ENCODE measurements at regions not wholly inside any gene's neighbourhood (a gene's known extent, or its start where the extent isn't known, plus 50 kb on each side); places are given as distances from the start of the nearest gene placed in this dataset.

GRCh38 chr9:89928521-89929275, 323.9 kb downstream of the GADD45G start:
- Histone ChIP-seq H3K4me1 (no peaks in the 10 kb centered on the region; the same call in 1 of the 2 replicates), H3K4me3 (ENCODE audit: low read depth, low read length) (no peak overlapping the region), H3K27me3 (no peaks in the 10 kb centered on the region), H3K36me3 (no peaks in the 10 kb centered on the region), H3K9me3 (no peaks in the 10 kb centered on the region)
- TF ChIP-seq CTCF (IDR thresholded peaks at IDR 0.05; ENCODE audit: low read depth, low read length): no peak
- no peak for DNase-seq

- no peak for TF ChIP-seq CTCF (IDR thresholded peaks at IDR 0.05; ENCODE audit: low read depth, low read length)
- Histone ChIP-seq H3K4me3 (ENCODE audit: low read depth, low read length) (no peak overlapping the region), H3K36me3 (no peaks in the 10 kb centered on the region), H3K27me3 (no peaks in the 10 kb centered on the region), H3K9me3 (no peaks in the 10 kb centered on the region), H3K4me1 (no peaks in the 10 kb centered on the region)
- DNase-seq: no peak
Measured at GRCh38 chr9:89929315-89929672, 324.5 kb downstream of the GADD45G start.

GRCh38 chr9:89929673-89930480, 325.1 kb downstream of the GADD45G start:
- no peak for TF ChIP-seq CTCF (IDR thresholded peaks at IDR 0.05; ENCODE audit: low read depth, low read length)
- Histone ChIP-seq H3K9me3 (no peaks in the 10 kb centered on the region), H3K36me3 (no peaks in the 10 kb centered on the region), H3K4me3 (ENCODE audit: low read depth, low read length) (no peak overlapping the region), H3K4me1 (no peaks in the 10 kb centered on the region), H3K27me3 (no peaks in the 10 kb centered on the region)
- no peak for DNase-seq

- DNase-seq: no peak
- H3K9me3 ChIP-seq: no peaks in the 10 kb centered on the region
- no peak overlapping the region for H3K4me3 ChIP-seq (ENCODE audit: low read depth, low read length)
- H3K4me1 ChIP-seq: no peaks in the 10 kb centered on the region
- TF ChIP-seq CTCF (IDR thresholded peaks at IDR 0.05; ENCODE audit: low read depth, low read length): no peak
- H3K36me3 ChIP-seq: no peaks in the 10 kb centered on the region
- H3K27me3 ChIP-seq: peaks cover 12% of the 10 kb centered on the region
Measured at GRCh38 chr9:89933578-89933977, 328.8 kb downstream of the GADD45G start.

GRCh38 chr9:89935115-89935514, 330.3 kb downstream of the GADD45G start:
- H3K4me3 ChIP-seq (ENCODE audit: low read depth, low read length): no peak overlapping the region
- no peak for TF ChIP-seq CTCF (IDR thresholded peaks at IDR 0.05; ENCODE audit: low read depth, low read length)
- H3K36me3 ChIP-seq: no peaks in the 10 kb centered on the region
- no peaks in the 10 kb centered on the region for H3K9me3 ChIP-seq
- no peaks in the 10 kb centered on the region for H3K4me1 ChIP-seq
- DNase-seq: no peak
- peaks cover 24% of the 10 kb centered on the region for H3K27me3 ChIP-seq

GRCh38 chr9:89935801-89936200, 331.0 kb downstream of the GADD45G start:
- no peak for DNase-seq
- no peak for TF ChIP-seq CTCF (IDR thresholded peaks at IDR 0.05; ENCODE audit: low read depth, low read length)
- Histone ChIP-seq H3K36me3 (no peaks in the 10 kb centered on the region), H3K4me3 (ENCODE audit: low read depth, low read length) (no peak overlapping the region), H3K27me3 (peaks cover 26% of the 10 kb centered on the region), H3K4me1 (no peaks in the 10 kb centered on the region), H3K9me3 (no peaks in the 10 kb centered on the region)
